Ishikawa (cell line): ENCODE measurements at regions not wholly inside any gene's neighbourhood (a gene's known extent, or its start where the extent isn't known, plus 50 kb on each side); places are given as distances from the start of the nearest gene placed in this dataset.

Experiments
- CEBPB ChIP-seq: IDR thresholded peaks from 2 replicates; pipeline ENCODE4 v1.6.1; 2012
- CREB1 ChIP-seq: IDR thresholded peaks from 2 replicates; pipeline ENCODE4 v1.6.1; 2012; ENCODE audit warnings: low read depth
- EGR1 ChIP-seq: IDR thresholded peaks from 2 replicates; pipeline ENCODE4 v1.6.1; 2012
- EP300 ChIP-seq: IDR thresholded peaks from 2 replicates; pipeline ENCODE4 v1.6.1; 2012; ENCODE audit warnings: borderline replicate concordance
- FOXM1 ChIP-seq: IDR thresholded peaks from 2 replicates; pipeline ENCODE4 v1.6.1; 2012; ENCODE audit warnings: low read depth, borderline replicate concordance
- MAX ChIP-seq: IDR thresholded peaks from 2 replicates; pipeline ENCODE4 v1.6.1; 2012
- NFIC ChIP-seq: IDR thresholded peaks from 2 replicates; pipeline ENCODE4 v1.6.1; 2012
- RAD21 ChIP-seq: IDR thresholded peaks from 2 replicates; pipeline ENCODE4 v1.6.1; 2012; ENCODE audit warnings: low read depth
- REST ChIP-seq: IDR thresholded peaks from 2 replicates; pipeline ENCODE4 v1.6.1; 2012; ENCODE audit warnings: low read depth, mild to moderate bottlenecking
- TAF1 ChIP-seq: IDR thresholded peaks from 2 replicates; pipeline ENCODE4 v1.6.1; 2012; ENCODE audit warnings: low read depth, mild to moderate bottlenecking
- TCF12 ChIP-seq: IDR thresholded peaks from 2 replicates; pipeline ENCODE4 v1.6.1; 2012; ENCODE audit warnings: low read depth
- TEAD4 ChIP-seq: IDR thresholded peaks from 2 replicates; pipeline ENCODE4 v1.6.1; 2012
- USF1 ChIP-seq: IDR thresholded peaks from 2 replicates; pipeline ENCODE4 v1.6.1; 2012
- YY1 ChIP-seq: IDR thresholded peaks from 2 replicates; pipeline ENCODE4 v1.6.1; 2012; ENCODE audit warnings: low read depth
- ZBTB7A ChIP-seq: IDR thresholded peaks from 2 replicates; pipeline ENCODE4 v1.6.1; 2012; ENCODE audit warnings: low read depth

GRCh38 chr1:73105755-73106154 is 823.4 kb upstream of the NEGR1 start:
- no peak for TF ChIP-seq YY1
- TF ChIP-seq REST, result no peak
- no peak for TF ChIP-seq NFIC
- no peak for TF ChIP-seq TEAD4
- TF ChIP-seq CREB1, result no peak
- no peak for TF ChIP-seq TAF1
- no peak for TF ChIP-seq FOXM1
- TF ChIP-seq USF1, result no peak
- no peak for TF ChIP-seq MAX
- no peak for TF ChIP-seq ZBTB7A
- no peak for TF ChIP-seq RAD21
- TF ChIP-seq CEBPB, result no peak
- no peak for TF ChIP-seq EP300
- TF ChIP-seq TCF12, result no peak
- no peak for TF ChIP-seq EGR1

GRCh38 chr1:73104749-73105148 is 822.4 kb upstream of the NEGR1 start:
- no peak for TF ChIP-seq MAX
- TF ChIP-seq TAF1, result no peak
- no peak for TF ChIP-seq EP300
- TF ChIP-seq TCF12, result no peak
- no peak for TF ChIP-seq CREB1
- TF ChIP-seq TEAD4, result no peak
- no peak for TF ChIP-seq CEBPB
- no peak for TF ChIP-seq ZBTB7A
- no peak for TF ChIP-seq FOXM1
- TF ChIP-seq USF1, result no peak
- no peak for TF ChIP-seq YY1

GRCh38 chr1:73100216-73100615 is 817.9 kb upstream of the NEGR1 start:
- TF ChIP-seq RAD21 (peak; percentile 31; the same call in 1 of the 2 replicates), REST (no peak), USF1 (no peak), FOXM1 (no peak)

GRCh38 chr1:73097917-73098316 is 815.6 kb upstream of the NEGR1 start:
- TF ChIP-seq TEAD4, result no peak

GRCh38 chr1:73096841-73097240 is 814.5 kb upstream of the NEGR1 start:
- TF ChIP-seq TAF1 (no peak), ZBTB7A (no peak), YY1 (no peak), EGR1 (no peak), USF1 (no peak), REST (no peak), FOXM1 (no peak), CEBPB (no peak), EP300 (no peak), TCF12 (no peak), MAX (no peak), TEAD4 (no peak), NFIC (no peak), CREB1 (no peak), RAD21 (no peak)
